CD14-positive monocyte (primary cell): ENCODE measurements at regions not wholly inside any gene's neighbourhood (a gene's known extent, or its start where the extent isn't known, plus 50 kb on each side); places are given as distances from the start of the nearest gene placed in this dataset.

Experiments used
- DNase-seq, 3 donors: peaks; one replicate each; pipeline ENCODE4 v3.0.0-alpha.2; 2011 to 2022
- H2AFZ ChIP-seq: 2 replicates; pipeline ENCODE4 v1.6.0; 2012; ENCODE audit warnings: mild to moderate bottlenecking, low read depth, low read length, inconsistent platforms; ENCODE audit not compliant: insufficient read depth, poor library complexity, severe bottlenecking
- H3K27ac ChIP-seq, 2 donors: 1 replicate in 1 of 2; 2 replicates in 1 of 2; pipeline ENCODE4 v1.5.1; 2012 to 2013; ENCODE audit warnings: low read length in 2 of 2, control low read depth in 1 of 2, inconsistent platforms in 1 of 2, low read depth in 1 of 2, mild to moderate bottlenecking in 1 of 2
- H3K27me3 ChIP-seq, 2 donors: one replicate each; pipeline versions ENCODE4 v1.6.0 to v1.6.1; 2011 to 2013; ENCODE audit warnings: low read length in 2 of 2; ENCODE audit not compliant: control insufficient read depth in 2 of 2, insufficient read depth in 2 of 2
- H3K36me3 ChIP-seq, 2 donors: replicated peaks in 1 of 2; 1 replicate in 1 of 2; 2 replicates in 1 of 2; pipeline versions ENCODE4 v1.5.1 to v1.6.1; 2012 to 2013; ENCODE audit warnings: low read length in 2 of 2, control low read depth in 1 of 2, inconsistent platforms in 1 of 2, mild to moderate bottlenecking in 1 of 2; ENCODE audit not compliant: insufficient read depth in 2 of 2, control insufficient read depth in 1 of 2
- H3K4me1 ChIP-seq, 2 donors: 1 replicate in 1 of 2; 2 replicates in 1 of 2; pipeline versions ENCODE4 v1.5.1 to v1.6.1; 2012 to 2013; ENCODE audit warnings: low read length in 2 of 2, control low read depth in 1 of 2, inconsistent platforms in 1 of 2, mild to moderate bottlenecking in 1 of 2, moderate library complexity in 1 of 2; ENCODE audit not compliant: insufficient read depth in 2 of 2, control insufficient read depth in 1 of 2
- H3K4me2 ChIP-seq: replicated peaks from 2 replicates; pipeline ENCODE3; 2012; ENCODE audit warnings: low read length, moderate library complexity, mild to moderate bottlenecking; ENCODE audit not compliant: poor library complexity, severe bottlenecking; ENCODE audit errors: extremely low read depth
- H3K4me3 ChIP-seq, 3 experiments: fragments of 200-600 bp in 1 of 3; sonication (generic) in 1 of 3; replicated peaks in 1 of 3; 1 replicate in 2 of 3; 2 replicates in 1 of 3; pipeline ENCODE4 v1.5.1; 2011 to 2013; ENCODE audit warnings: low read length in 3 of 3, mild to moderate bottlenecking in 3 of 3, control low read depth in 2 of 3, low read depth in 2 of 3, inconsistent platforms in 1 of 3, moderate library complexity in 1 of 3
- H3K79me2 ChIP-seq: 2 replicates; pipeline ENCODE4 v1.6.0; 2012; ENCODE audit warnings: mild to moderate bottlenecking, control low read depth, inconsistent platforms, low read length, moderate library complexity; ENCODE audit not compliant: insufficient read depth
- H3K9ac ChIP-seq: 2 replicates; pipeline ENCODE4 v1.6.0; 2017; ENCODE audit warnings: low read length, mild to moderate bottlenecking; ENCODE audit not compliant: insufficient read depth, poor library complexity, severe bottlenecking
- H3K9me3 ChIP-seq, 2 donors: replicated peaks in 1 of 2; 1 replicate in 1 of 2; 2 replicates in 1 of 2; pipeline versions ENCODE4 v1.5.1 to v1.6.1; 2012 to 2013; ENCODE audit warnings: low read length in 2 of 2, control low read depth in 1 of 2; ENCODE audit not compliant: control insufficient read depth in 1 of 2, insufficient read depth in 1 of 2
- H4K20me1 ChIP-seq: 2 replicates; pipeline ENCODE4 v1.6.0; 2012; ENCODE audit warnings: mild to moderate bottlenecking, low read length, control low read depth, moderate library complexity; ENCODE audit not compliant: insufficient read depth
- H3K27ac Mint-ChIP-seq, 7 donors: one replicate each; pipeline ENCODE4 v1.8.0; 2020; ENCODE audit warnings: mild to moderate bottlenecking in 7 of 7, mixed read lengths in 7 of 7, moderate library complexity in 6 of 7, inconsistent platforms in 2 of 7
- H3K27me3 Mint-ChIP-seq, 3 donors: one replicate each; pipeline ENCODE4 v1.8.0; 2021 to 2022; ENCODE audit warnings: low read depth in 3 of 3, mild to moderate bottlenecking in 3 of 3, mixed read lengths in 3 of 3, moderate library complexity in 3 of 3, inconsistent platforms in 1 of 3
- H3K36me3 Mint-ChIP-seq, 2 donors: one replicate each; pipeline ENCODE4 v1.8.0; 2020; ENCODE audit warnings: mixed read lengths in 2 of 2, inconsistent platforms in 1 of 2, mild to moderate bottlenecking in 1 of 2
- H3K4me1 Mint-ChIP-seq: one replicate; pipeline ENCODE4 v1.8.0; 2020; ENCODE audit warnings: mild to moderate bottlenecking, mixed read lengths
- H3K4me3 Mint-ChIP-seq, 2 donors: one replicate each; pipeline ENCODE4 v1.8.0; 2020; ENCODE audit warnings: mild to moderate bottlenecking in 2 of 2, mixed read lengths in 2 of 2, moderate library complexity in 1 of 2
- H3K9me3 Mint-ChIP-seq, 7 donors: one replicate each; pipeline ENCODE4 v1.8.0; 2020 to 2022; ENCODE audit warnings: mixed read lengths in 7 of 7, mild to moderate bottlenecking in 6 of 7, moderate library complexity in 6 of 7, inconsistent platforms in 2 of 7
- CTCF ChIP-seq: fragments of 200-600 bp; IDR thresholded peaks from one replicate; pipeline ENCODE4 v1.8.0; 2022; ENCODE audit warnings: antibody characterized with exemption, mild to moderate bottlenecking
- intact Hi-C, 2 donors: fragments of 100-400 bp; cut with micrococcal nuclease; formaldehyde crosslinking; loops; one replicate each; pipeline versions ENCODE4 v1.15.0 to v1.15.1; 2023

- Histone ChIP-seq H3K4me2 (no peak overlapping the region), H3K9ac (no peak overlapping the region), H3K27me3 (peaks cover 0 to 6% of the 10 kb centered on the region in 2 donors), H3K4me1 (peaks cover 6 to 8% of the 10 kb centered on the region in 2 donors), H3K9me3 (no peaks in the 10 kb centered on the region), H3K4me3 (no peak overlapping the region), H2AFZ (no peak overlapping the region), H3K27ac (no peak overlapping the region), H3K36me3 (no peaks in the 10 kb centered on the region), H4K20me1 (no peaks in the 10 kb centered on the region), H3K79me2 (no peaks in the 10 kb centered on the region)
- intact Hi-C loops = no loop called here
- Mint-ChIP-seq H3K9me3 (peaks cover 0 to 2% (median 0%) of the 10 kb centered on the region in 7 donors), H3K36me3 (no peaks in the 10 kb centered on the region), H3K27me3 (peaks cover 1 to 5% (median 5%) of the 10 kb centered on the region in 3 donors), H3K4me3 (no peak overlapping the region), H3K4me1 (peaks cover 35% of the 10 kb centered on the region), H3K27ac (no peak overlapping the region)
- no peak for TF ChIP-seq CTCF
- no peak for DNase-seq
These were observed 175.7 kb downstream of the TRIM33 start for GRCh38 chr1:114335273-114335672.

DNA sequence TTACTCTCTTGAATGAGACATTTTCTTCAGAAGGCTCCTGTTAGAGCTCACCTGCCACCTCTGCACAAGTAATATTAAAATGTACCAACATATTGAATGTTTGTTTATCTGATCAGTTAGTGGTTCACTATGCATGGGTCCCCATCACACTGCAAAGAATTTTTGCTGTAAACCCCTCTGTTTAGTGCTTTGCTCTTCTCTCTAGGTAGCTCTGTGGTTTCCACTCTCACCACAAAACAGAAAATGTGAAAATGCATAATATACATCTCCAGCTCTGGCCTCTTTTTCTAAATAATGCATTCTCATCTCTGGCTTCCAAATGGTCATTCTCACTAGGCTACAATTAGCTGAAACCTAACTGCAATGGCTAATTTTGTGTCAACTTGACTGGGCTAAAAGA is 176.7 kb downstream of the TRIM33 start:
- intact Hi-C loops = no loop called here
- no peak for DNase-seq
- Histone ChIP-seq H3K4me2 (no peak overlapping the region), H2AFZ (no peak overlapping the region), H3K9ac (no peak overlapping the region), H3K4me3 (no peak overlapping the region), H3K27me3 (peaks cover under 1 to 6% of the 10 kb centered on the region in 2 donors), H3K27ac (no peak overlapping the region), H4K20me1 (no peaks in the 10 kb centered on the region), H3K9me3 (no peaks in the 10 kb centered on the region), H3K36me3 (no peaks in the 10 kb centered on the region), H3K79me2 (no peaks in the 10 kb centered on the region), H3K4me1 (peaks cover 6 to 8% of the 10 kb centered on the region in 2 donors)
- H3K9me3 Mint-ChIP-seq = peaks cover 0 to 2% (median 0%) of the 10 kb centered on the region in 7 donors
- H3K4me3 Mint-ChIP-seq = no peak overlapping the region
- H3K36me3 Mint-ChIP-seq = no peaks in the 10 kb centered on the region
- no peak overlapping the region for H3K27ac Mint-ChIP-seq
- TF ChIP-seq CTCF = no peak
- H3K27me3 Mint-ChIP-seq = peaks cover 5 to 8% (median 7%) of the 10 kb centered on the region in 3 donors
- H3K4me1 Mint-ChIP-seq = peaks cover 28% of the 10 kb centered on the region
